Islet of Langerhans (tissue), 1 donor: ENCODE measurements at regions not wholly inside any gene's neighbourhood (a gene's known extent, or its start where the extent isn't known, plus 50 kb on each side); places are given as distances from the start of the nearest gene placed in this dataset.

ENCODE experiments used
- FAIRE-seq: peaks from one replicate; lab custom pipeline; 2011; peaks lifted over from hg19 to GRCh38; lab: Jason Lieb, UNC

GRCh38 chr19:46911456-46911855 lies 50.7 kb downstream of the ARHGAP35 start:
- FAIRE-seq = no peak

DNA sequence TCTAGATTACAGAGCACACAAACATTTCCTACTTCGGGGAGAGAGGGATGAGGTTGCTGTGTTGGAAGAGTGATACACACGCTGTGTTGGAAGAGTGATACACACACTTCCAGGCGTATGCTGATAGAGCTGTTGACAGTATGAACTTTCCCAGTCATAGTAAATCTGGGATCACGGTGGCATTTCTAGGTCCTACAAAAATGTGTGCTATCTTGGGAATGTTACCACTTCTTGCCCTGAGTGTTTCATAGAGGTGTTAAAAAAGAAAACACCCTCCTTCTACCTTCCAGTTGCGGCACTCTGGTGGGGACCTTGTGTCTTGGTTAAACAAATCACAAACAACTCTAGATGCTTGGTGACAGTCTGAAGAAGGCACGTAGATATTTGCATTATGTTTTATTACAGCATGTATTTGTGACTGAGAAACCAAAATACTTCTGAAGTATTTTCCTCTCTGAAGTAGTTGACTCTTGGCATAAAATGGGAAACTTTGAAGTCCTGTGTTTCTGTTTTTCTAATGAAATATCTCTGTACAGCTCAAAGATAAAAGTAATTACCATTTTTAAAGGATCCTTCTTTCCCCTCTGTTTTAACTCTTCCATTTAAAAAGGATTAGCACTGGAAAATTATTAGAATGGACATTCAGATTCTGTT lies 52.5 kb downstream of the ARHGAP35 start:
- no peak for FAIRE-seq

GRCh38 chr19:46913852-46914430 lies 53.1 kb downstream of the ARHGAP35 start:
- FAIRE-seq = no peak

GRCh38 chr19:46915386-46915785 lies 54.6 kb downstream of the ARHGAP35 start:
- FAIRE-seq = no peak

DNA sequence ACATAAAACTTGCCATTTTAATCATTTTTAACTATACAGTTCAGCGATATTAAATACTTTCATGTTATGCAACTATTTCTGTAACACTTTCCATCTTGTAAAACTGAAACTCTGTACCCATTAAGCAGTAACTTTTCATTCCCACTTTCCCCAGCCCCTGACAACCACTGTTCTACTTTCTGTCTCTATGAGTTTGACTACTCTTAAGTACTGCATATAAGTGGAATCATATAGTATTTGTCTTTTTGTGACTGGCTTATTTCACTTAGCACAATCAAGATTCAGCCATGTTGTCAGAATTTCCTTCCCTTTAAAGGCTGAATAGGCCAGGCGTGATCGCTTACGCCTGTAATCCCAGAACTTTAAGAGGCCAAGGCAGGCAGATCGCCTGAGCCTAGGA lies 56.2 kb downstream of the ARHGAP35 start:
- no peak for FAIRE-seq

GRCh38 chr19:46919324-46919723 lies 58.5 kb downstream of the ARHGAP35 start:
- no peak for FAIRE-seq

GRCh38 chr19:46920362-46920761 lies 59.6 kb downstream of the ARHGAP35 start:
- no peak for FAIRE-seq

DNA sequence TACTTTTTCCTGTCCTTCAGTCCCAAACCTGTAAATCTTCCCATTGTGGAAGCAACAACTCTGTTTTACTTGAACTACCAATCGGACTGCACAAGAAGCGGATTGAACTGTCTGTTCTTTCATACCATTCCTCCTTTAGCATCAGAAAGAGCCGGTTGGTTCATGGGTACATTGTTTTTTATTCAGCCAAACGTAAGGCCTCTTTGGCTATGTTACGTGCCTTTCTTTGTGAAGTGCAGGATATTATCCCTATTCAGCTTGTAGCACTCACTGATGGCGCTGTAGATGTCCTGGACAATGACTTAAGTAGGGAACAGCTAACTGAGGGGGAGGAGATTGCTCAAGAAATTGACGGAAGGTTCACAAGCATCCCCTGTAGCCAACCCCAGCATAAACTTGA lies 60.3 kb downstream of the ARHGAP35 start:
- no peak for FAIRE-seq

DNA sequence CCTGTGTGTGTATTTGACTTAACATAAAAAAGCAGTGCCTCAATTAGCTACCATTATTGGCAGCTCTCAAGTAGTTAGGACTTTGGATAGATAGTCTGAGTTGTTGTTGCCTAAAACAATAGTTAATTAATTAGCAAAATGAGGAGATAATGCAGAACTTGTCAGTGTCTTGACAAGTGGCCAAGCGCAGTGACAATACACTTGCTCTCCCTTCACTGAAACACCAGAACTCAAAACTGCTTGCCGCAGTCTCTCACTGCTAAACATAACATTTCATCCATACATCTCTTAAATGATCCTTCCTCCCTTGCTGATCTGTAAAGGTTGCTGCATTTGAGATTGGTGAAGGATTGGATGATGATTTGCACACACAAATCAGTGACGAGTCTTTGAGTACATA lies 61.7 kb downstream of the ARHGAP35 start:
- FAIRE-seq = no peak

DNA sequence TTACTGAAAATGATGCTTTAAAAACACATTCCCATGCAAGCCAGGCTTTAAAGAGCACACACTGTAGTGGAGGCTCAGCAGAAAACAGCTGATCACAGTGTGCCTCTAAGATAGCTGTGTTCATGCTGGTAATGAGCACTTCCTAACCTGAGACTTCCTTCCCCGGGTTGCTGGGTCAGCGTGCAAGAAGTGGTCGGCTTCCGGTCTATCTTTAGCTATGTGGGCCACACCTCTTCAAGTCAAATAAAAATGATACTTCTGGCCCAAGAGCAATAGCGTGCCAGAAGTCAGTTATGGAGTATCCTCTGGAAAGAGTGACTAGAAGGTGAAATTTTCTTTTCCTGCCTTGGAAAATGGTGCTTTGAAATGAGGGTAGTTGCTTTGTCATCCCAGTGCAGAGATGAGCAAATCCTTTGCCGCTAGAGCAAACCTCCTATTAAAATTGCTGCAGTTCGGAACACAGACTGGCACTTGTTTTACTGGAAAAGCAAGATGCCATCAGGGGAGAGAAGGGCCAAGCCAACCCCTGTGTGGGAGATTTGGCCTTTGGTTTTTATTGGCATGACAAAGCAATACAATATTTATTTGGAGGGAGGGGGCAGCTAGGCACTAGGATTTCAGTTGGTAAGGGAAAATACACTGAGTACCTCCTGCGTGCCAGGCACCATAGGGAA lies 64.2 kb downstream of the ARHGAP35 start:
- no peak for FAIRE-seq

- no peak for FAIRE-seq
These were observed 64.8 kb downstream of the ARHGAP35 start for GRCh38 chr19:46925548-46925950.

- no peak for FAIRE-seq
These were observed 65.6 kb downstream of the ARHGAP35 start for GRCh38 chr19:46926170-46927071.

- no peak for FAIRE-seq
These were observed 66.3 kb downstream of the ARHGAP35 start for GRCh38 chr19:46927106-46927505.

GRCh38 chr19:46927893-46928292 lies 67.1 kb downstream of the ARHGAP35 start:
- FAIRE-seq = no peak

GRCh38 chr19:46928951-46929350 lies 68.2 kb downstream of the ARHGAP35 start:
- FAIRE-seq = no peak

DNA sequence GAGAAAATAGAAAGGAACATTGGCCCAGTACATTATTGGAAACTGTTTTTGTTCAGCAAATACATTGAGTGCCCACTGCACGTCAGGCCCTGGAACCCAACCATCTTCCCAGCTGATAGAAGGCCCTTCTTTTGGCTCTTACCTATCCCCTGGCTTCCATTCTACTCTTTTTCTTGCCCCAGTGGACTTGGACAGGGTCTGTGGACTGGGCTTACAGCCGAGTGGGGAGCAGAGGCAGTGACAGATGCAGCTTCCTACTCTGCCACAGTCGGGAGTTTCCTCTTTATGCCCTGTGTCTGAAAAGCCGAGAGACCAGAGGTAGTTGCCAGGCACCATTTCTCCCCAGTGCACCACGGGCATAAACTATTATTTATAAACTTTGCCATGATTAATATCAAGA lies 70.4 kb downstream of the ARHGAP35 start:
- no peak for FAIRE-seq

GRCh38 chr19:46932346-46932745 lies 71.5 kb downstream of the ARHGAP35 start:
- no peak for FAIRE-seq

DNA sequence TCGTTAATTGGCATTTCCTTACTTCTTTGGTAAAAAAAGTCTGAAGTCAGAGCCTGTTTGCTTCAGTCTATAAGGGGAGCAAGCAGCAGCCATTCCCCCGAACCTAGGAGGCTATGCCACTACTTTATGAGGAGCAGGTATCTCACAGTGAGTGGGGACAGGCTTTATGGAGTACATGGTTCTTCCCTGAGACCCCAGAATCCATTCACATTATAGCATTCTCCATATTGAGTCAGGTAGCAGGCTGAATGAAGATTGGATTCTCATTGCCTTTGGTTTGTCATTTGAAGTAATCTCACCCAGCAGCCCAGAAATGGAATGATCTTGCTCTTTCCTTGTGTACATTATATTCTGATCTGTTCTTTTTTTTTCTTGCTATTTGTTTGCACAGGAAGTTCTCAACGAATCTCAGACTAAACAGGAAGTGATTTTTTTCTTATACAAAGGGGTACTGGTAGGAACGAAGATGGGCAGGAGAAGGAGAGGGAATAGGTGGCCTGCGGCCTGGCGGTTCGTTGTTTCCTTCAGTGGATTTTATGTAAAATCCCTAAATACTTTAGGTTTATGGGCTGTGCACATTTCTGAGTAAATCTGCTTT lies 74.4 kb downstream of the ARHGAP35 start:
- FAIRE-seq = no peak

DNA sequence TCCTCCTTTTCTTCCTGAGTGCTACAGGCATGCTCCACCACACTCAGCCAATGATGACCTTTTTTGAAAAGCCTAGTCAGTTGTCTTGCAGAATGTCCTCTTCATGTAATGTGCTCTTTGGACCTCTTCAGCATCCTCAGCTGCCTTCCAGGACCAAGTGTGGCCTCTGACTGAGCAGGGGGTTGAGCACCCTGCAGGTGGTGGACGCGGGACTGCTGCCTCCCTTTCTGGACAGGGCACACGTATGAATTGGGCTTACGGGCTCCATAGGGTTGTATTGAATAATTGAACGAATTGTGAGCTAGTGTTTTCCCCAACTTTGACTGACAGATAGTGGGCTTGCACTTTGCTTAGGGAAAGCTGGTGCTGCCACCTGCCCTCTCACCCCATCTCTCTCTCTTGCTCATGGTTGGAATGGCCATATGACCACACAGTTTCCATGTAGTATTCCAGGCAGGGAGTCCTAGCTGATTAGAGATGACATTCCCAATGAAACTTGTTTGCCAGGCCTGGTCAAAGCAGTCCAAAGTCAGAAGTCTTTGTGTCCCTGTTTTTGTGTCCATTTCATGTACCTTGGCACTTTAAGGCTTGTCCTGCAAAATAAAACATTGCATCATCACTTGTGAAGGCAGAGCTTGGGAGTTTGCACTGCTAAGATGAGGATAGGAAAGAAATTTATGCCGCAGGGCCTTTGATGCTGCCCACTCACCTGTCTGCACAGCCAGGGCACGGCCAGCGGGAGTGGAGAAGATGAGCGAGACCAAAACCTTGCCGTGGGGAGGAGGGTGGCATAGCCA lies 76.3 kb upstream of the NPAS1 start:
- FAIRE-seq = no peak

DNA sequence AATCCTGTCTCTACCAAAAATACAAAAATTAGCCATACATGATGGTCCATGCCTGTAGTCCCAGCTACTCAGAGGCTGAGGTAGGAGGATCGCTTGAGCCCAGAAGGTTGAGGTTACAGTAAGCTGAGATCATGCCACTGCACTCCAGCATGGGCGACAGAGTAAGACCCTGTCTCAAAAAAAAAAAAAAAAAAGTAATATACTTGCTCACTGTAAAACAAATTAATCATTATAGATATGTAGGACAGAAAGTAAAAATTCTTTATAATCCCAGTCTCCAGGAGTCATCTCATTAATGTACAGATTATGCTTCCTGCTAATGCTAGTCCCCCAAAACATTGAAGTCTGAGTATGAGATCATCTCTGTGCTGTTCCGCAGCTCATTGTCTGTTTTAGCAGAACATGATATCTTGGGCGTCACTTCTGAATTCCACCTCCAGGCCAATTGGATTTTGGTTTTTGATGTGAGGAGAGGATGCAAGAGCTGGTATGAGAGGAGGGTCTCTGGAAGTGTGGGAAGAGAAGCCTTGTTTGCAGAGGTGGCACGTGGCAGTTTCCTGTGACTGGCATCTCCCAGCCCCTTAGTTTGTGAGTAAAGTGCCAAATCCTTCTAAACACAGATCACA lies 75.4 kb upstream of the NPAS1 start:
- FAIRE-seq = no peak
